ENCODE measurements at regions not wholly inside any gene's neighbourhood (a gene's known extent, or its start where the extent isn't known, plus 50 kb on each side); places are given as distances from the start of the nearest gene placed in this dataset.

DNA sequence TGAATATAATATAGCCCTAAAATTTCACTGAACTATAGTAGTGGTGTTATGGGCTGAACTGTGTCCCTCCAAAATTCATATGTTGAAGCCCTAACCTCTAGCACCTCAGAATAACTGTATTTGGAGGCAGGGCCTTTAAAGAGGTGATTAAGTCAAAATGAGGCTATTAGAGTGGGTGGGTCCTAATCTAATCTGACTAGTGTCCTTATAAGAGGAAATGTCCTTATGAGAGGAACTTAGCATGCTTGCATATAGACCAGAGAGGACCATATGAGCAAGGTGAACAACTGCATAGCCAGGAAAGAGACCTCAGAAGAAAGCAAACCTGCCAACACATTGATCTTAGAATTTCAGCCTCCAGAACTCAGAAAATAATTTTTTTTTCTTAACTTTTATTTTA lies 238.4 kb downstream of the ZEB2 start:
- BruUV-seq (replicated peaks), result no TSS peak
- Histone ChIP-seq H3K4me3 (ENCODE audit: low read depth, low read length, poor library complexity, severe bottlenecking) (no peak overlapping the region), H3K9me3 (ENCODE audit: low read depth, low read length, poor library complexity, severe bottlenecking) (no peaks in the 10 kb centered on the region), H3K36me3 (ENCODE audit: insufficient read depth, low read length, poor library complexity, severe bottlenecking) (no peaks in the 10 kb centered on the region), H3K27me3 (replicated peaks; ENCODE audit: insufficient read depth, low read depth, low read length, poor library complexity) (no peaks in the 10 kb centered on the region), H3K4me1 (ENCODE audit: insufficient read depth, low read length, poor library complexity, severe bottlenecking) (peaks cover 4% of the 10 kb centered on the region), H3K27ac (ENCODE audit: low read depth, low read length, poor library complexity, severe bottlenecking) (no peak overlapping the region)
- no peak for TF ChIP-seq EZH2 (IDR thresholded peaks at IDR 0.05; ENCODE audit: borderline replicate concordance, low read depth, low read length, poor library complexity, severe bottlenecking)
- TF ChIP-seq, protein P1, sequence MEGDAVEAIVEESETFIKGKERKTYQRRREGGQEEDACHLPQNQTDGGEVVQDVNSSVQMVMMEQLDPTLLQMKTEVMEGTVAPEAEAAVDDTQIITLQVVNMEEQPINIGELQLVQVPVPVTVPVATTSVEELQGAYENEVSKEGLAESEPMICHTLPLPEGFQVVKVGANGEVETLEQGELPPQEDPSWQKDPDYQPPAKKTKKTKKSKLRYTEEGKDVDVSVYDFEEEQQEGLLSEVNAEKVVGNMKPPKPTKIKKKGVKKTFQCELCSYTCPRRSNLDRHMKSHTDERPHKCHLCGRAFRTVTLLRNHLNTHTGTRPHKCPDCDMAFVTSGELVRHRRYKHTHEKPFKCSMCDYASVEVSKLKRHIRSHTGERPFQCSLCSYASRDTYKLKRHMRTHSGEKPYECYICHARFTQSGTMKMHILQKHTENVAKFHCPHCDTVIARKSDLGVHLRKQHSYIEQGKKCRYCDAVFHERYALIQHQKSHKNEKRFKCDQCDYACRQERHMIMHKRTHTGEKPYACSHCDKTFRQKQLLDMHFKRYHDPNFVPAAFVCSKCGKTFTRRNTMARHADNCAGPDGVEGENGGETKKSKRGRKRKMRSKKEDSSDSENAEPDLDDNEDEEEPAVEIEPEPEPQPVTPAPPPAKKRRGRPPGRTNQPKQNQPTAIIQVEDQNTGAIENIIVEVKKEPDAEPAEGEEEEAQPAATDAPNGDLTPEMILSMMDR (conservative IDR thresholded peaks at IDR 0.05; ENCODE audit: low read depth, low read length), result no peak
- CTCF ChIA-PET, result no interaction called here
- POLR2A ChIA-PET (ENCODE audit: low non-redundant PET), result no interaction called here
- intact Hi-C loops (cut with micrococcal nuclease; ENCODE audit: unreplicated experiment), result no loop called here
- DNase-seq (ENCODE audit: low spot score), result no peak

DNA sequence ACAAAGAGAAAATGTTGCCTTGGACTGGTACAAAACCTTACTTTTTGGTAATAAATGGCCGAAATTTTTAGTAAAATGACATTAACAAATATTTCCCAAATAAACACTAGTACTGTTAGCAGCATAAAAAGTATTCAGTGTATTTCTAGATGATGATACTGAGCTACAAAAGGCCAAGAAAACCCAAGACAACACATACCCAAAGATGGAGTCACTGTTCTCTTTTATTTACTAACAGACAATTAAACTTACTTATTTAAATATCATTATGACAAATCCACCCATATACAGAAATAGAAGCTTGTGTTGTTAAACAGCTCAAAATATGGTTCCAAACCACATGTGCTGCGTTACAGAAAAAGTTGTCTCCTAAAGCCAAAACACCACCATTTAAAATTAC lies 239.9 kb downstream of the ZEB2 start:
- ChIA-PET POLR2A (ENCODE audit: low non-redundant PET) (no interaction called here), CTCF (no interaction called here)
- Histone ChIP-seq H3K27me3 (replicated peaks; ENCODE audit: insufficient read depth, low read depth, low read length, poor library complexity) (no peaks in the 10 kb centered on the region), H3K4me3 (ENCODE audit: low read depth, low read length, poor library complexity, severe bottlenecking) (no peak overlapping the region), H3K9me3 (ENCODE audit: low read depth, low read length, poor library complexity, severe bottlenecking) (no peaks in the 10 kb centered on the region), H3K36me3 (ENCODE audit: insufficient read depth, low read length, poor library complexity, severe bottlenecking) (no peaks in the 10 kb centered on the region), H3K27ac (ENCODE audit: low read depth, low read length, poor library complexity, severe bottlenecking) (no peak overlapping the region), H3K4me1 (ENCODE audit: insufficient read depth, low read length, poor library complexity, severe bottlenecking) (peaks cover 4% of the 10 kb centered on the region)
- intact Hi-C loops (cut with micrococcal nuclease; ENCODE audit: unreplicated experiment), result no loop called here
- DNase-seq (ENCODE audit: low spot score), result no peak
- no peak for TF ChIP-seq EZH2 (IDR thresholded peaks at IDR 0.05; ENCODE audit: borderline replicate concordance, low read depth, low read length, poor library complexity, severe bottlenecking)
- TF ChIP-seq, protein P1 (conservative IDR thresholded peaks at IDR 0.05; ENCODE audit: low read depth, low read length), result no peak
- BruUV-seq (replicated peaks), result no TSS peak

DNA sequence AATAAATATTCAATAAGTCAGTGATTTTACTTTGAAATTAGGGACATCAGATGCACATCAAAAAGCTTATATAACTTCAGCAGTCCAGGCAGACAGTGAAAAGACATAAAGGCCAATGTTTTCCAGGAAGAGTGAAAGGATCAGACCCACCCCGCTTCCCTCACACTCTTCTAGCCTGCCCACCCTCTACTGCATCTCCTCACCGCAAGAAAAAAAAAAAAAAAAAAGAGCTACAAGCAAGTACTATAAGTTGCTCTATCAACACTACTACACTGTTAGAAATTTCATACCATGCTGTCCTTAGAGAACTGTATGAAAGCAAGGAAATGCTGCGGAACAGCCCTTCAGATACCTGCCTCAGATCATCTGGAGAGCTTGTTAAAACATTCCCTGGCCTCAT lies 240.8 kb downstream of the ZEB2 start:
- no TSS peak for BruUV-seq (replicated peaks)
- POLR2A ChIA-PET (ENCODE audit: low non-redundant PET), result interaction anchor here (0.5 kb wide), 1 partner anchor 1698 kb away, joined by 5 read pairs; no protein-coding TSS in a partner anchor
- intact Hi-C loops (cut with micrococcal nuclease; ENCODE audit: unreplicated experiment), result no loop called here
- H3K27me3 ChIP-seq (replicated peaks; ENCODE audit: insufficient read depth, low read depth, low read length, poor library complexity), result no peaks in the 10 kb centered on the region
- DNase-seq (ENCODE audit: low spot score), result no peak
- peaks cover 7% of the 10 kb centered on the region for H3K4me1 ChIP-seq (ENCODE audit: insufficient read depth, low read length, poor library complexity, severe bottlenecking)
- no peak overlapping the region for H3K27ac ChIP-seq (ENCODE audit: low read depth, low read length, poor library complexity, severe bottlenecking)
- CTCF ChIA-PET, result interaction anchor here (0.6 kb wide), 1 partner anchor 143 kb away, joined by 4 read pairs; no protein-coding TSS in a partner anchor
- no peak for TF ChIP-seq EZH2 (IDR thresholded peaks at IDR 0.05; ENCODE audit: borderline replicate concordance, low read depth, low read length, poor library complexity, severe bottlenecking)
- TF ChIP-seq, protein P1 (conservative IDR thresholded peaks at IDR 0.05; ENCODE audit: low read depth, low read length), result no peak
- no peaks in the 10 kb centered on the region for H3K36me3 ChIP-seq (ENCODE audit: insufficient read depth, low read length, poor library complexity, severe bottlenecking)
- no peaks in the 10 kb centered on the region for H3K9me3 ChIP-seq (ENCODE audit: low read depth, low read length, poor library complexity, severe bottlenecking)
- H3K4me3 ChIP-seq (ENCODE audit: low read depth, low read length, poor library complexity, severe bottlenecking), result no peak overlapping the region
